MCF 10A (cell line): ENCODE measurements at regions not wholly inside any gene's neighbourhood (a gene's known extent, or its start where the extent isn't known, plus 50 kb on each side); places are given as distances from the start of the nearest gene placed in this dataset.

Source experiments
- BruUV-seq: library from RNA; stranded (reverse); fragments of 400-500 nt; replicated peaks from 2 replicates; lab custom pipeline; 2021; lab: Mats Ljungman, UMichigan
- CTCF ChIA-PET: fragments of 300-600 bp; sonication (Branson Sonifier 250); formaldehyde crosslinking; extraction: SDS; loops from one replicate; lab custom pipeline; 2021; ENCODE audit warnings: antibody characterized with exemption, inconsistent platforms; lab: Yijun Ruan, JAX
- POLR2A ChIA-PET: fragments of 300-600, 350-650 bp; sonication (Branson Sonifier 250); formaldehyde crosslinking; extraction: SDS; loops from one replicate; lab custom pipeline; 2020; ENCODE audit warnings: antibody characterized with exemption, inconsistent platforms; lab: Yijun Ruan, JAX
- DNase-seq: peaks from one replicate; pipeline ENCODE4 v3.0.0-alpha.2; 2018; ENCODE audit not compliant: unreplicated experiment
- H3K27ac Mint-ChIP-seq: one replicate; pipeline ENCODE4 v1.8.0; 2022; ENCODE audit warnings: mild to moderate bottlenecking, low read depth, mixed read lengths; ENCODE audit not compliant: unreplicated experiment
- H3K27me3 Mint-ChIP-seq: one replicate; pipeline ENCODE4 v1.8.0; 2022; ENCODE audit warnings: mixed read lengths; ENCODE audit not compliant: insufficient read depth, unreplicated experiment
- H3K36me3 Mint-ChIP-seq: one replicate; pipeline ENCODE4 v1.8.0; 2022; ENCODE audit warnings: mild to moderate bottlenecking, moderate library complexity, mixed read lengths; ENCODE audit not compliant: insufficient read depth, unreplicated experiment
- H3K4me1 Mint-ChIP-seq: one replicate; pipeline ENCODE4 v1.8.0; 2022; ENCODE audit warnings: mixed read lengths; ENCODE audit not compliant: insufficient read depth, unreplicated experiment
- H3K4me3 Mint-ChIP-seq: one replicate; pipeline ENCODE4 v1.8.0; 2022; ENCODE audit warnings: mild to moderate bottlenecking, moderate library complexity, mixed read lengths; ENCODE audit not compliant: unreplicated experiment
- H3K9me3 Mint-ChIP-seq: one replicate; pipeline ENCODE4 v1.8.0; 2022; ENCODE audit warnings: mixed read lengths; ENCODE audit not compliant: unreplicated experiment
- CTCF ChIP-seq: fragments of 200-600 bp; IDR thresholded peaks from one replicate; pipeline ENCODE4 v1.8.0; 2022; ENCODE audit warnings: antibody characterized with exemption, mild to moderate bottlenecking; ENCODE audit not compliant: unreplicated experiment
- intact Hi-C: fragments of 100-400 bp; cut with micrococcal nuclease; formaldehyde crosslinking; loops from 2 replicates; pipeline ENCODE4 v1.14.1; 2022

GRCh38 chr11:24043842-24044241 is 453.0 kb upstream of the LUZP2 start:
- H3K36me3 Mint-ChIP-seq, result no peaks in the 10 kb centered on the region

GRCh38 chr11:24046731-24047130 is 450.1 kb upstream of the LUZP2 start:
- intact Hi-C loops, result no loop called here
- Mint-ChIP-seq H3K9me3 (peaks cover 11% of the 10 kb centered on the region), H3K4me1 (no peaks in the 10 kb centered on the region), H3K27me3 (no peaks in the 10 kb centered on the region), H3K36me3 (no peaks in the 10 kb centered on the region), H3K4me3 (no peak overlapping the region), H3K27ac (peak overlapping the region; percentile 20)
- CTCF ChIA-PET, result no interaction called here
- no TSS peak for BruUV-seq
- no peak for DNase-seq
- POLR2A ChIA-PET, result no interaction called here
- TF ChIP-seq CTCF, result no peak

More at GRCh38 chr11:24043842-24044241, 453.0 kb upstream of the LUZP2 start:
- POLR2A ChIA-PET, result no interaction called here
- intact Hi-C loops, result no loop called here
- no TSS peak for BruUV-seq
- H3K27me3 Mint-ChIP-seq, result no peaks in the 10 kb centered on the region
- CTCF ChIA-PET, result interaction anchor here (0.6 kb wide), 1 partner anchor 243 kb away, joined by 4 read pairs; no protein-coding TSS in a partner anchor
- no peak overlapping the region for H3K4me3 Mint-ChIP-seq
- peaks cover 11% of the 10 kb centered on the region for H3K9me3 Mint-ChIP-seq
- TF ChIP-seq CTCF, result no peak
- H3K4me1 Mint-ChIP-seq, result no peaks in the 10 kb centered on the region
- no peak for DNase-seq
- no peak overlapping the region for H3K27ac Mint-ChIP-seq

- no peak for DNase-seq
- H3K9me3 Mint-ChIP-seq, result no peaks in the 10 kb centered on the region
- CTCF ChIA-PET, result no interaction called here
- no peaks in the 10 kb centered on the region for H3K4me1 Mint-ChIP-seq
- no TSS peak for BruUV-seq
- POLR2A ChIA-PET, result no interaction called here
- no peaks in the 10 kb centered on the region for H3K27me3 Mint-ChIP-seq
- intact Hi-C loops, result no loop called here
- H3K36me3 Mint-ChIP-seq, result no peaks in the 10 kb centered on the region
- no peak for TF ChIP-seq CTCF
- no peak overlapping the region for H3K4me3 Mint-ChIP-seq
- no peak overlapping the region for H3K27ac Mint-ChIP-seq
These were observed 440.8 kb upstream of the LUZP2 start for GRCh38 chr11:24056051-24056450.

- ChIA-PET POLR2A (no interaction called here), CTCF (interaction anchor here (0.6 kb wide), 1 partner anchor 519 kb away, joined by 3 read pairs; no protein-coding TSS in a partner anchor)
- Mint-ChIP-seq H3K4me1 (no peaks in the 10 kb centered on the region), H3K27me3 (no peaks in the 10 kb centered on the region), H3K4me3 (no peak overlapping the region), H3K27ac (no peak overlapping the region), H3K36me3 (no peaks in the 10 kb centered on the region), H3K9me3 (no peaks in the 10 kb centered on the region)
- no peak for TF ChIP-seq CTCF
- no TSS peak for BruUV-seq
- DNase-seq, result no peak
- intact Hi-C loops, result no loop called here
These were observed 436.7 kb upstream of the LUZP2 start for GRCh38 chr11:24060125-24060524.
